SH-SY5Y (cell line): ENCODE measurements at regions not wholly inside any gene's neighbourhood (a gene's known extent, or its start where the extent isn't known, plus 50 kb on each side); places are given as distances from the start of the nearest gene placed in this dataset.

Experiments used
- GATA2 ChIP-seq: IDR thresholded peaks from 2 replicates; pipeline ENCODE4 v1.6.1; 2011; ENCODE audit warnings: mild to moderate bottlenecking, low read depth, low read length
- GATA3 ChIP-seq: IDR thresholded peaks from 2 replicates; pipeline ENCODE4 v1.6.1; 2011; ENCODE audit warnings: low read depth, mild to moderate bottlenecking, low read length, moderate library complexity

DNA sequence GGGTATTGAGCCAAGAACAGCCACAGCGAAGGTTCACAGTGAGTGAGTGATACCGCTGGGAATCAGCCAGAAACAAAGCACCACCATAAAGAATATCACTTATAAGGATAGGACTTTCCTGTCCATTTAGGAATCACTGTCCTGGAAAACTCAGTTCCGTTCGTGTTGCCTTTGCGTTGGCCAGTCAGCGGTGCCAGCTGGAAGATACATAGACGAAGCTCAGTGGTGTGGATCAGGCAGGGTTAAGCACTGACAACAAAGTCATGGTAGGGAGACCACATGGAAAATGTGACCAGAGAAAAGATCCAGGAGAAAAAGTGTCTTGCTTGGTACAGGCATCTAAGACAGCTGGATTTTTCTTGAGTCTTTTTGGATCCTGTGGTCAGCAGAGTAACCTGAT lies 579.7 kb upstream of the DPP6 start:
- TF ChIP-seq GATA3 (no peak), GATA2 (no peak)
